GM20000 (cell line): ENCODE measurements at regions not wholly inside any gene's neighbourhood (a gene's known extent, or its start where the extent isn't known, plus 50 kb on each side); places are given as distances from the start of the nearest gene placed in this dataset.

Experiments used
- DNase-seq: peaks from one replicate; pipeline ENCODE4 v3.0.0; 2012; ENCODE audit warnings: low spot score
- CTCF ChIP-seq: IDR thresholded peaks from 2 replicates; pipeline ENCODE4 v1.5.1; 2012; ENCODE audit warnings: mild to moderate bottlenecking, control low read depth; ENCODE audit errors: extremely low read depth, missing control alignments

- DNase-seq, result no peak
- no peak for TF ChIP-seq CTCF
Measured at GRCh38 chr5:83837265-83837907, 116.7 kb upstream of the HAPLN1 start.

- no peak for DNase-seq
- TF ChIP-seq CTCF, result no peak
Measured at GRCh38 chr5:83834306-83834705, 113.7 kb upstream of the HAPLN1 start.

GRCh38 chr5:83831834-83832233, 111.2 kb upstream of the HAPLN1 start:
- no peak for TF ChIP-seq CTCF
- DNase-seq, result no peak

GRCh38 chr5:83827111-83827557, 106.5 kb upstream of the HAPLN1 start:
- DNase-seq, result no peak
- no peak for TF ChIP-seq CTCF

- no peak for DNase-seq
- no peak for TF ChIP-seq CTCF
Measured at GRCh38 chr5:83817591-83817990, 96.9 kb upstream of the HAPLN1 start.

GRCh38 chr5:83815661-83816060, 95.0 kb upstream of the HAPLN1 start:
- no peak for TF ChIP-seq CTCF
- DNase-seq, result no peak

GRCh38 chr5:83810511-83810910, 89.9 kb upstream of the HAPLN1 start:
- DNase-seq, result no peak
- TF ChIP-seq CTCF, result no peak
